Activated CD8-positive, alpha-beta memory T cell treated with anti-CD3 and anti-CD28 coated beads, Interleukin-2, amount 10 ng/mL, durations not matched to agents 7 days and 5 days (primary cell): ENCODE measurements at regions not wholly inside any gene's neighbourhood (a gene's known extent, or its start where the extent isn't known, plus 50 kb on each side); places are given as distances from the start of the nearest gene placed in this dataset.
"Not testable (repeated sequence)": the region's sequence is repeated elsewhere in the genome, so short reads cannot be mapped to it uniquely, and the experiment has no call there.

Source experiments
- ATAC-seq: fragments of 150-1000 bp; cut with Tn5 transposase; one replicate; pipeline ENCODE4 v1.10.0; 2021; ENCODE audit warnings: moderate library complexity
- CTCF ChIA-PET: fragments of 350-600 bp; sonication (Branson Sonifier 250); formaldehyde crosslinking; loops from one replicate; lab custom pipeline; 2021; ENCODE audit warnings: antibody characterized with exemption; lab: Charles Lee
- DNase-seq: peaks from one replicate; pipeline ENCODE4 v3.0.0-alpha.2; 2020
- H3K27ac Mint-ChIP-seq: one replicate; pipeline ENCODE4 v1.8.0; 2021; ENCODE audit warnings: mild to moderate bottlenecking, mixed read lengths
- H3K27me3 Mint-ChIP-seq: one replicate; pipeline ENCODE4 v1.8.0; 2021; ENCODE audit warnings: mixed read lengths
- H3K36me3 Mint-ChIP-seq: one replicate; pipeline ENCODE4 v1.8.0; 2021; ENCODE audit warnings: mild to moderate bottlenecking, mixed read lengths
- H3K4me1 Mint-ChIP-seq: one replicate; pipeline ENCODE4 v1.8.0; 2021; ENCODE audit warnings: mixed read lengths
- H3K4me3 Mint-ChIP-seq: one replicate; pipeline ENCODE4 v1.8.0; 2021; ENCODE audit warnings: mild to moderate bottlenecking, moderate library complexity, mixed read lengths
- H3K9me3 Mint-ChIP-seq: one replicate; pipeline ENCODE4 v1.8.0; 2022; ENCODE audit warnings: low read depth, mixed read lengths

- Mint-ChIP-seq H3K4me1 (no peaks in the 10 kb centered on the region), H3K27me3 (no peaks in the 10 kb centered on the region), H3K27ac (no peak overlapping the region), H3K9me3 (no peaks in the 10 kb centered on the region), H3K4me3 (no peak overlapping the region), H3K36me3 (no peaks in the 10 kb centered on the region)
- ATAC-seq: no peak
- no peak for DNase-seq
- CTCF ChIA-PET: no interaction called here
These were observed 1537.9 kb upstream of the PRR20A start for GRCh38 chr13:55602784-55603183.

DNA sequence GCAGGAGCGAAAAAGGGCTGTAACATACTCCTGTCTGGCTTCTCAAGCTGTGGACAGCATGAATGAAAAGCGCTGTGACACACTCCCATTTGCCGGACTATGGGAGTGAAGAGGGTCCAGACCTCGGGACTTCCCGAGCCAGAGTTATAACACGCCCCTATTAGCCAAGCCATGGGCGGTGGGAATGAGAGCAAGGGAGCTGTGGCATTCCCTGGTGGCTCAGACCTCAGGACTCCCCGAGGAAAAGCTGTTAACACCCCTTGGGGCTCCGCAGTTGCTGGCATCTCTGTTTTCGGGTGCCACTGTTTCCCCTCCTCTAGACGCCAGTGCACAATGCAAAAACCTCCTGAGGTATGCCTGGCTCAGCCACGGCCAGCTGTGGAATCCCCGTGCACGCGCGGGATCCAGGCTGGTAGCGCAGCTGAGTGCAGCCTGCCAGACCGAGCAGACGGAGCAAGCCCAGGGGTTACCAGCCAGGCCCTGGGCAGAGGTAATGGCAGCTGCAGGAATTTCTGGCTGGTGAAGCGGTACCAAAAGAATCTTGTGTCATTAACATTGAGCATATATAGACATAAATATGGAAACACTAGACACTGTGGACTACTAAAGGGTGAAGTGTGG, 1534.6 kb upstream of the PRR20A start:
- H3K4me3 Mint-ChIP-seq: no peak overlapping the region
- H3K36me3 Mint-ChIP-seq: no peaks in the 10 kb centered on the region
- H3K4me1 Mint-ChIP-seq: no peaks in the 10 kb centered on the region
- H3K9me3 Mint-ChIP-seq: no peaks in the 10 kb centered on the region
- H3K27me3 Mint-ChIP-seq: no peaks in the 10 kb centered on the region
- DNase-seq (no peak), ATAC-seq (no peak)
- H3K27ac Mint-ChIP-seq: no peak overlapping the region
- CTCF ChIA-PET: no interaction called here

GRCh38 chr13:55613429-55614187, 1527.1 kb upstream of the PRR20A start:
- H3K9me3 Mint-ChIP-seq: peaks cover 2% of the 10 kb centered on the region

DNA sequence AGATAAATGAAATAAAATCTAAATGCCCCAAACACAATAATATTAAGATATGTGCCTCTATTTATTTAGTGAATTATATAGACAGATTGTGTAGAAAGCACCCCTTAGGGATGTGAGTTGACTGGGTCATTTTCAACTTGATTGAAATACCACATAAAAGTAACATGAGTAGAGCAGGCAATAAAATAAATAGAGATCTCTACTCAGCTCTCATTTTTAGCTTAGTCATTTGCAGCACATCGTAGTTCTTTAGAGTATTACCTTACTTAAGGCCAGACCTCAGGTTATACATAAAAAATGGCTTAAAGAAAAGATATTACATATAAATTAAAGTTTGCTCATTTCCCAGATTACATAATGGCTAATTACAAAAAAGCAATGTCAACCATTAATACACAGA, 1525.6 kb upstream of the PRR20A start:
- CTCF ChIA-PET: no interaction called here
- H3K4me3 Mint-ChIP-seq: no peak overlapping the region
- ATAC-seq: no peak
- no peak for DNase-seq
- no peak overlapping the region for H3K27ac Mint-ChIP-seq
- H3K9me3 Mint-ChIP-seq: peaks cover 2% of the 10 kb centered on the region
- H3K27me3 Mint-ChIP-seq: no peaks in the 10 kb centered on the region
- H3K4me1 Mint-ChIP-seq: no peaks in the 10 kb centered on the region
- H3K36me3 Mint-ChIP-seq: no peaks in the 10 kb centered on the region

More at GRCh38 chr13:55613429-55614187, 1527.1 kb upstream of the PRR20A start:
- Mint-ChIP-seq H3K4me3 (no peak overlapping the region), H3K36me3 (no peaks in the 10 kb centered on the region), H3K27ac (no peak overlapping the region), H3K4me1 (no peaks in the 10 kb centered on the region), H3K27me3 (no peaks in the 10 kb centered on the region)
- DNase-seq (no peak), ATAC-seq (no peak)
- CTCF ChIA-PET: no interaction called here

- CTCF ChIA-PET: no interaction called here
- H3K36me3 Mint-ChIP-seq: no peaks in the 10 kb centered on the region
- H3K9me3 Mint-ChIP-seq: peaks cover 4% of the 10 kb centered on the region
- ATAC-seq: no peak
- H3K27me3 Mint-ChIP-seq: no peaks in the 10 kb centered on the region
- H3K4me1 Mint-ChIP-seq: no peaks in the 10 kb centered on the region
- no peak for DNase-seq
- no peak overlapping the region for H3K4me3 Mint-ChIP-seq
- H3K27ac Mint-ChIP-seq: no peak overlapping the region
These were observed 1523.5 kb upstream of the PRR20A start for GRCh38 chr13:55617241-55617640.

GRCh38 chr13:55627221-55627620, 1513.5 kb upstream of the PRR20A start:
- no peak for DNase-seq
- Mint-ChIP-seq H3K27me3 (no peaks in the 10 kb centered on the region), H3K36me3 (no peaks in the 10 kb centered on the region), H3K4me3 (no peak overlapping the region), H3K27ac (no peak overlapping the region), H3K4me1 (no peaks in the 10 kb centered on the region), H3K9me3 (peaks cover 17% of the 10 kb centered on the region)
- CTCF ChIA-PET: no interaction called here
- no peak for ATAC-seq

- no peaks in the 10 kb centered on the region for H3K36me3 Mint-ChIP-seq
- CTCF ChIA-PET: no interaction called here
- ATAC-seq: no peak
- H3K4me3 Mint-ChIP-seq: no peak overlapping the region
- H3K27ac Mint-ChIP-seq: no peak overlapping the region
- peaks cover 10% of the 10 kb centered on the region for H3K9me3 Mint-ChIP-seq
- no peaks in the 10 kb centered on the region for H3K27me3 Mint-ChIP-seq
- no peak for DNase-seq
- no peaks in the 10 kb centered on the region for H3K4me1 Mint-ChIP-seq
These were observed 1508.3 kb upstream of the PRR20A start for GRCh38 chr13:55632402-55632801.

DNA sequence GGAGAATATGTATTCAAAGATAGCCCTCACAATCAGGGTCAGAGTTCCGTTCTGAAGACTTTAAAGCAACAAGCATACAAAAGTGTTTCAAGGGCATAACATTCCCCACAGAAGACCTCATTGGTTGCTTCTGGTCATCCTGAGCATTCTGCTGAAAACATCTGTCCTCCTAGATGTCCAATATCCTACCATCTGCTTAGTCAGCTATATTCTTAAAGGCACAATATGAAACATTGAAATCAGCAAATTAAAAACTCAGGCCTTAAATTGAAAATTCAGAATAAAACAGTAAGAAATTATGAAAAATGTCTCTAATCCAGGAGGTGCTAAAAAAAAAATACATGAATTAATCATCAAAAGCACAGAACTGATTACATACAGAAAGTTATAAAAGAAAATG, 1491.2 kb upstream of the PRR20A start:
- Mint-ChIP-seq H3K27me3 (no peaks in the 10 kb centered on the region), H3K27ac (no peak overlapping the region), H3K9me3 (peaks cover 4% of the 10 kb centered on the region), H3K36me3 (no peaks in the 10 kb centered on the region), H3K4me3 (no peak overlapping the region), H3K4me1 (no peaks in the 10 kb centered on the region)
- DNase-seq: no peak
- ATAC-seq: no peak
- CTCF ChIA-PET: no interaction called here

DNA sequence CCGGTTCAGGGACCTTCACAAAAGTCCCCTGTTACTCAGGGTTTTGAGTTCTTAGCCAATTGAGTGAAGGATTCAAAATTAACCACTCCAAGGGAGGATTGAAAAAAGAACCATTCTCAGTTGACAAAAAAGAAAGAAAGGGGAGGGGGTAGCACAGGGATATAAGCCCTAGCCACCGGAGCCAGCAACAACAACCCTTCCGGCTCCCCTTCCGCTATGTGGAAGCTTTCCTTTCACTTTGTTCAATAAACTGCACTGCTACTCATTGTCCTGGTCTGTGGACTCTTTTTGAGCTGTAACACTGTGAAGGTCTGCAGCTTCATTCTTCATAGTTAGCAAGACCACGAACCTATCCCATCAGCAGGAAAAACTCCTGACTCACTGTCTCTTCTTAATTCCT, 1488.1 kb upstream of the PRR20A start:
- CTCF ChIA-PET: no interaction called here
- H3K4me3 Mint-ChIP-seq: no peak overlapping the region
- H3K27me3 Mint-ChIP-seq: no peaks in the 10 kb centered on the region
- no peaks in the 10 kb centered on the region for H3K36me3 Mint-ChIP-seq
- ATAC-seq (no peak), DNase-seq (no peak)
- H3K9me3 Mint-ChIP-seq: peaks cover 11% of the 10 kb centered on the region
- H3K27ac Mint-ChIP-seq: no peak overlapping the region
- no peaks in the 10 kb centered on the region for H3K4me1 Mint-ChIP-seq

DNA sequence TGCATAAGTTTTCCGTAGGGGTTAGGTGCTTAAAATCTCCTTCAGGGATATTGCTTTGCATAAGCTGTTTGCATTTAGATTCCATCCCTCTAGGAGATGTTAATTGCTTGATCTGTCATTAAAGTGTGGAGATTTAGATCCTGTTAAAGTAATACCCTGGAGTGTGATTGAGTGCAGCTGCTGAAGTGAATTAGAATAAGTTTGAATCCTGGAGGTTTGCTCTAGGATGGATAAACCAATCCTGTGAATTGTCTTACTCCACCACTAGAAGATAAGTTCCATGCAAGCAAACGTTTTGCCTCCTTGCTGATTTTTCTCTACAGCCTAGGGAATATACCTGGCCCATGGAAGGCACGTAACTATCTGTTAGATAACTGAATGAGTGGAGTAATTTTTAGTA, 1487.2 kb upstream of the PRR20A start:
- H3K9me3 Mint-ChIP-seq: peaks cover 11% of the 10 kb centered on the region
- DNase-seq (no peak), ATAC-seq (no peak)
- H3K4me3 Mint-ChIP-seq: no peak overlapping the region
- CTCF ChIA-PET: no interaction called here
- no peak overlapping the region for H3K27ac Mint-ChIP-seq
- H3K27me3 Mint-ChIP-seq: no peaks in the 10 kb centered on the region
- no peaks in the 10 kb centered on the region for H3K4me1 Mint-ChIP-seq
- no peaks in the 10 kb centered on the region for H3K36me3 Mint-ChIP-seq

GRCh38 chr13:55654243-55654642, 1486.5 kb upstream of the PRR20A start:
- no peak overlapping the region for H3K27ac Mint-ChIP-seq
- no peak for DNase-seq
- peaks cover 11% of the 10 kb centered on the region for H3K9me3 Mint-ChIP-seq
- no peak for ATAC-seq
- H3K4me1 Mint-ChIP-seq: no peaks in the 10 kb centered on the region
- H3K4me3 Mint-ChIP-seq: no peak overlapping the region
- no peaks in the 10 kb centered on the region for H3K36me3 Mint-ChIP-seq
- CTCF ChIA-PET: no interaction called here
- H3K27me3 Mint-ChIP-seq: no peaks in the 10 kb centered on the region

DNA sequence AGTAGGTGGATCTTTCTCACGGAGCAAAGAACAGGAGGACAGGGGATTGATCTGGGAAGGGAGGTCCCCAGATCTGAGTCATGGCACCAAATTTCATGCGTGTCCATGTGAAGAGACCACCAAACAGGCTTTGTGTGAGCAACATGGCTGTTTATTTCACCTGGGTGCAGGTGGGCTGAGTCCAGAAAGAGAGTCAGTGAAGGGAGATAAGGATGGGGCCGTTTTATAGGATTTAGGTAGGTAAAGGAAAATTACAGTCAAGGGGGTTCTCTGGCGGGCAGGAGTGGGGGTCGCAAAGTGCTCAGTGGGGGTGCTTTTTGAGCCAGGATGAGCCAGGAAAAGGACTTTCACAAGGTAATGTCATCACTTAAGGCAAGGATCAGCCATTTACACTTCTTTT, 1480.5 kb upstream of the PRR20A start:
- not testable (repeated sequence) for H3K4me3 Mint-ChIP-seq

GRCh38 chr13:55660851-55661250, 1479.9 kb upstream of the PRR20A start:
- DNase-seq: no peak
- peaks cover 15% of the 10 kb centered on the region for H3K9me3 Mint-ChIP-seq
- no peak for ATAC-seq
- no peak overlapping the region for H3K4me3 Mint-ChIP-seq
- no peaks in the 10 kb centered on the region for H3K27me3 Mint-ChIP-seq
- H3K4me1 Mint-ChIP-seq: no peaks in the 10 kb centered on the region
- no peak overlapping the region for H3K27ac Mint-ChIP-seq
- CTCF ChIA-PET: no interaction called here
- no peaks in the 10 kb centered on the region for H3K36me3 Mint-ChIP-seq

More for the DNA sequence above, 1480.5 kb upstream of the PRR20A start:
- H3K36me3 Mint-ChIP-seq, ATAC-seq, H3K4me1 Mint-ChIP-seq, DNase-seq, H3K27me3 Mint-ChIP-seq, H3K27ac Mint-ChIP-seq, CTCF ChIA-PET: not testable (repeated sequence)
- H3K9me3 Mint-ChIP-seq: peaks cover 15% of the 10 kb centered on the region

DNA sequence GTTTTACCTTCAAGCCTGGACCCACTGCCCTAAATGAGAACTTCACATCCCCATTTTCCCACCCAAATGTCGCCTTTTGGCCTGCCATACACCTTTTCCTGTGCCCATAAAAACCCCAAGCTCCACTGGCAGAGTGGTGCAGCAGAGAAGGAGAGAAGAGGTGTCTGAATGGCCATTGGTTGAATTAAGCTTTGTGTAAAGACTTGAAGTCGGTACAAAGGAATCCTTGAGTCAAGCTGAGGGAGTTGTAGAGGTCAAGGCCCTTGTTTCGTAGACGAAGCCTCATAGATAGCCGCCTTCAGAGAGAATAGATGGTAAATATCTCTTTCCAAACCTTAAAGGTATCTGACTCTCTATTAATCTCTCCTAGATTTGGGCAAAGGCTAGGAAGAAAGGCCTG, 1479.2 kb upstream of the PRR20A start:
- CTCF ChIA-PET: no interaction called here
- H3K27ac Mint-ChIP-seq: no peak overlapping the region
- DNase-seq: no peak
- H3K4me1 Mint-ChIP-seq: no peaks in the 10 kb centered on the region
- no peaks in the 10 kb centered on the region for H3K36me3 Mint-ChIP-seq
- no peak overlapping the region for H3K4me3 Mint-ChIP-seq
- H3K9me3 Mint-ChIP-seq: peaks cover 16% of the 10 kb centered on the region
- ATAC-seq: no peak
- no peaks in the 10 kb centered on the region for H3K27me3 Mint-ChIP-seq
